AG20443 (cell line): ENCODE measurements at regions not wholly inside any gene's neighbourhood (a gene's known extent, or its start where the extent isn't known, plus 50 kb on each side); places are given as distances from the start of the nearest gene placed in this dataset.

ENCODE experiments used
- DNase-seq: peaks from one replicate; pipeline ENCODE4 v3.0.0; 2012; ENCODE audit warnings: low spot score, mixed read lengths

- DNase-seq, result no peak
Measured at GRCh38 chr4:27506401-27506800, 645.8 kb downstream of the STIM2 start.

- no peak for DNase-seq
Measured at GRCh38 chr4:27514711-27515110, 654.1 kb downstream of the STIM2 start.

GRCh38 chr4:27515140-27515539 lies 654.5 kb downstream of the STIM2 start:
- no peak for DNase-seq

- DNase-seq, result no peak
Measured at GRCh38 chr4:27518876-27519275, 658.2 kb downstream of the STIM2 start.

GRCh38 chr4:27524224-27524623 lies 663.6 kb downstream of the STIM2 start:
- DNase-seq, result no peak

GRCh38 chr4:27534488-27534887 lies 673.8 kb downstream of the STIM2 start:
- DNase-seq, result no peak

- no peak for DNase-seq
Measured at GRCh38 chr4:27568236-27568951, 707.8 kb downstream of the STIM2 start.

- DNase-seq, result no peak
Measured at GRCh38 chr4:27568952-27569319, 708.3 kb downstream of the STIM2 start.

- no peak for DNase-seq
Measured at GRCh38 chr4:27574743-27575142, 714.1 kb downstream of the STIM2 start.

- no peak for DNase-seq
Measured at GRCh38 chr4:27577951-27578350, 717.3 kb downstream of the STIM2 start.

- DNase-seq, result no peak
Measured at GRCh38 chr4:27592738-27593137, 732.1 kb downstream of the STIM2 start.

- DNase-seq, result no peak
Measured at GRCh38 chr4:27594922-27595321, 734.3 kb downstream of the STIM2 start.

GRCh38 chr4:27595571-27596360 lies 735.1 kb downstream of the STIM2 start:
- no peak for DNase-seq

GRCh38 chr4:27602172-27602571 lies 741.5 kb downstream of the STIM2 start:
- no peak for DNase-seq

- DNase-seq, result no peak
Measured at GRCh38 chr4:27604692-27605091, 744.1 kb downstream of the STIM2 start.

GRCh38 chr4:27616166-27616565 lies 755.5 kb downstream of the STIM2 start:
- DNase-seq, result no peak

- DNase-seq, result no peak
Measured at GRCh38 chr4:27619435-27619834, 758.8 kb downstream of the STIM2 start.

GRCh38 chr4:27620886-27621285 lies 760.2 kb downstream of the STIM2 start:
- DNase-seq, result no peak

- no peak for DNase-seq
Measured at GRCh38 chr4:27624749-27625148, 764.1 kb downstream of the STIM2 start.

GRCh38 chr4:27628609-27629008 lies 768.0 kb downstream of the STIM2 start:
- no peak for DNase-seq

GRCh38 chr4:27629532-27630225 lies 769.0 kb downstream of the STIM2 start:
- no peak for DNase-seq

GRCh38 chr4:27635936-27636913 lies 775.6 kb downstream of the STIM2 start:
- no peak for DNase-seq
